ENCODE measurements at regions not wholly inside any gene's neighbourhood (a gene's known extent, or its start where the extent isn't known, plus 50 kb on each side); places are given as distances from the start of the nearest gene placed in this dataset.

- TF ChIP-seq CTCF (IDR thresholded peaks at IDR 0.05): no peak
- TF ChIP-seq EZH2 (IDR thresholded peaks at IDR 0.05): no peak
- TF ChIP-seq EZH2phosphoT487 (IDR thresholded peaks at IDR 0.05): no peak
Observed at GRCh38 chr13:84609716-84610115, 727.4 kb upstream of the SLITRK1 start.
